Lung (tissue), 11 donors: ENCODE measurements at regions not wholly inside any gene's neighbourhood (a gene's known extent, or its start where the extent isn't known, plus 50 kb on each side); places are given as distances from the start of the nearest gene placed in this dataset.

Source experiments
- ATAC-seq: fragments of 200-7000 bp; cut with Tn5 transposase; one replicate; pipeline ENCODE4 v1.9.1; 2020; ENCODE audit warnings: moderate number of reproducible peaks; ENCODE audit not compliant: insufficient read depth, low FRiP score
- DNase-seq, 3 donors: peaks; one replicate each; pipeline ENCODE4 v3.0.0-alpha.2; 2013 to 2017
- H3K27ac ChIP-seq, 2 donors: one replicate each; pipeline ENCODE4 v1.5.1; 2013; ENCODE audit warnings: mild to moderate bottlenecking in 2 of 2, moderate library complexity in 2 of 2, control low read depth in 1 of 2, inconsistent platforms in 1 of 2, low read depth in 1 of 2, low read length in 1 of 2
- H3K27me3 ChIP-seq, 3 donors: one replicate each; pipeline ENCODE4 v1.5.1; 2013; ENCODE audit warnings: low read length in 2 of 3; ENCODE audit not compliant: control insufficient read depth in 3 of 3, insufficient read depth in 3 of 3
- H3K36me3 ChIP-seq, 4 donors: one replicate each; pipeline ENCODE4 v1.5.1; 2013; ENCODE audit warnings: low read length in 4 of 4, mild to moderate bottlenecking in 1 of 4, moderate library complexity in 1 of 4; ENCODE audit not compliant: control insufficient read depth in 4 of 4, insufficient read depth in 4 of 4
- H3K4me1 ChIP-seq, 5 donors: one replicate each; pipeline ENCODE4 v1.5.1; 2013; ENCODE audit warnings: low read length in 5 of 5, mild to moderate bottlenecking in 2 of 5, moderate library complexity in 1 of 5; ENCODE audit not compliant: control insufficient read depth in 5 of 5, insufficient read depth in 5 of 5
- H3K4me3 ChIP-seq: one replicate; pipeline ENCODE4 v1.5.1; 2013; ENCODE audit warnings: mild to moderate bottlenecking, control low read depth, moderate library complexity
- H3K9ac ChIP-seq, 2 donors: one replicate each; pipeline ENCODE4 v1.5.1; 2013; ENCODE audit warnings: low read length in 2 of 2, control low read depth in 1 of 2; ENCODE audit not compliant: insufficient read depth in 1 of 2
- H3K9me3 ChIP-seq, 4 donors: one replicate each; pipeline ENCODE4 v1.5.1; 2013; ENCODE audit warnings: low read length in 3 of 4, mild to moderate bottlenecking in 1 of 4, moderate library complexity in 1 of 4; ENCODE audit not compliant: control insufficient read depth in 4 of 4, insufficient read depth in 3 of 4
- WGBS, 2 donors: extraction: QIAGEN DNeasy Blood & Tissue Kit; methylation state at CpG; one replicate each; pipeline ENCODE4 v1.1.7; 2013; 5-methylcytosine and 5-hydroxymethylcytosine counted together
- TF ChIP-seq, protein P1 (sequence below): IDR thresholded peaks from 2 replicates; pipeline ENCODE4 v1.5.1; 2012; ENCODE audit warnings: mild to moderate bottlenecking; ENCODE audit errors: control extremely low read depth, extremely low read depth
- donor health status: control.
- donor health status: control.
- donor health status: Bipolar disorder and iron deficiency.
- donor health status: healthy.
- donor health status: DM: yes; HTN: yes; CAD: no.

DNA sequence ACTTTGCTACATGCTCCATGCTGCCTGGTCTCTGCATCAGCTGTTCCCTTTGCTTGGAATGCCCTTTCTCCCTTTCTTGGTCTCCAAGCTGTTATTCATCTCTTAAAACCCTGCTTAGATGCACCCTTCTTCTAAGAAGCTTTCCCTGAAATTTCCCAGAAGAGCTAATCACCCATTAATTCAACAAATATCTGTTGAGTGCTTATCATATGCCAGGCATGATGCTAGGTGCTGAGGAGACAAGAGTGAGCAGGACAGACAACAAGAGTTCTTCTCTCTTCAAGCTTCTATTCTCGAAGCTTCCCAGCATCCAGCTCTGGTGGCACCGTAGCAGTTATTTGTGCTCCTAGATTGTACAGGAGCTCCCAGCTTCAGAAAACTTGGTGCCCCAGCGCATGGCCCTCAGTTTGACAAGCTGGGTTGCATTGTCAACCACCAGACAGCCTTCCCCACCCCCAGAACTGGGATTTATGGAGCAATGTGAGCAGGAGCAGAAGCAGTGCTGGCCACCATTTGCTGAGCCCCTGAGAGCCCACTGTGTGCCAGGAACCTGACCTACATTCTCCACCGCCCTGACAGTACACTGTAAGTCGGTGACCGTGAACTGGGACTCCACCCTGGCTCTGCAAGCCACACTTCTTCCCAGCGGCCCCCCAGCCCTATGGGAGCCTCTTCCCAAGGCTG lies 68.0 kb upstream of the ACOT11 start:
- no peak overlapping the region for H3K4me3 ChIP-seq
- H3K4me1 ChIP-seq, result peaks cover 0 to 49% (median 18%) of the 10 kb centered on the region in 5 donors
- H3K9me3 ChIP-seq, result peaks cover 0 to 1% (median 0%) of the 10 kb centered on the region in 4 donors
- no peaks in the 10 kb centered on the region for H3K36me3 ChIP-seq
- H3K27ac ChIP-seq, result no peak overlapping the region
- H3K27me3 ChIP-seq, result no peaks in the 10 kb centered on the region
- H3K9ac ChIP-seq, result no peak overlapping the region
- DNase-seq (no peak), ATAC-seq (no peak)
- TF ChIP-seq, protein P1, sequence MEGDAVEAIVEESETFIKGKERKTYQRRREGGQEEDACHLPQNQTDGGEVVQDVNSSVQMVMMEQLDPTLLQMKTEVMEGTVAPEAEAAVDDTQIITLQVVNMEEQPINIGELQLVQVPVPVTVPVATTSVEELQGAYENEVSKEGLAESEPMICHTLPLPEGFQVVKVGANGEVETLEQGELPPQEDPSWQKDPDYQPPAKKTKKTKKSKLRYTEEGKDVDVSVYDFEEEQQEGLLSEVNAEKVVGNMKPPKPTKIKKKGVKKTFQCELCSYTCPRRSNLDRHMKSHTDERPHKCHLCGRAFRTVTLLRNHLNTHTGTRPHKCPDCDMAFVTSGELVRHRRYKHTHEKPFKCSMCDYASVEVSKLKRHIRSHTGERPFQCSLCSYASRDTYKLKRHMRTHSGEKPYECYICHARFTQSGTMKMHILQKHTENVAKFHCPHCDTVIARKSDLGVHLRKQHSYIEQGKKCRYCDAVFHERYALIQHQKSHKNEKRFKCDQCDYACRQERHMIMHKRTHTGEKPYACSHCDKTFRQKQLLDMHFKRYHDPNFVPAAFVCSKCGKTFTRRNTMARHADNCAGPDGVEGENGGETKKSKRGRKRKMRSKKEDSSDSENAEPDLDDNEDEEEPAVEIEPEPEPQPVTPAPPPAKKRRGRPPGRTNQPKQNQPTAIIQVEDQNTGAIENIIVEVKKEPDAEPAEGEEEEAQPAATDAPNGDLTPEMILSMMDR, result no peak
- 74 to 80% methylated on average over 7 of the region's 7 CpGs for WGBS, 2 donors

DNA sequence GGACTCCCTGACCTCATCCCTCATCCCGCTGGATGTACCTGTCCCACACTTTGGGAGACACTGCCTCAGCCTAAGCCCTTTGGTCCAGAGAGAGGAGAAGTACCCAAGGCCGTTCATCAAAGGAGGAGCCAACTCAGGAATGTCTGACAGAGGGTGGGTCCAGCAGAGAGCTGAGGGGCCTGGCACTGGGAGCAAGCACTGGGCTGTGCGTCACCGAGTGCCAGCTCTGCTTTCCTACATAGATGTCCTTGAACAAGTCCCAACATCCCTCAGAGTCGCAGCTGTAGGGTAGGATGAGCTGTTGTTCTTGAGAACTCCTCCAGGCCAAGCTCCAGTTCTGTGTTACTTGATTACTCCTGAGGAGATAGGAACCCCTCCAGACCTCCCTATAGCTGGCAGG lies 68.8 kb upstream of the ACOT11 start:
- Histone ChIP-seq H3K36me3 (no peaks in the 10 kb centered on the region), H3K27ac (no peak overlapping the region), H3K4me3 (no peak overlapping the region), H3K4me1 (peaks cover 0 to 56% (median 18%) of the 10 kb centered on the region in 5 donors), H3K9ac (no peak overlapping the region), H3K9me3 (peaks cover 0 to 1% (median 0%) of the 10 kb centered on the region in 4 donors), H3K27me3 (no peaks in the 10 kb centered on the region)
- ATAC-seq (no peak), DNase-seq (no peak)
- 88 to 91% methylated on average over 5 of the region's 5 CpGs for WGBS, 2 donors
- TF ChIP-seq, protein P1, result no peak

DNA sequence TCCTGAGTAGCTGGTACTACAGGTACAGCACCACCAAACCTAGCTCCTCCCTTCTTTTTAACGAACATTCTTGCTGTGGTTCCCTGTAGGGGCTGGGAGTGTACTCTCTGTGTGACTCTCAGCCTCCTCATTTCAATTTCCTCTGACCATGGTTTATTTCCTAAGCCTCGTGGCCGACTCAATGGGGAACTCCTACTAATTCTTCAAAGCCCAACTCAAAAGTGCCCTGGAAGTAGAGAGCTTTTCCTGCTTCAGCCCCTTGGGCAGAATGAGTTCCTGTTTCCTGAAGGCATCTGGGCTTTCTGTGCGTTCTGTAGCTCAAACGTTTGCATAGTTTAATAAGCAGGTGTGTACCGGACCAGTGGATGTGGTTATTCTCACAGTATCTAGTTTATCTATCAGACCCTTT lies 70.9 kb upstream of the ACOT11 start:
- Histone ChIP-seq H3K4me3 (no peak overlapping the region), H3K9me3 (peaks cover 0 to 1% (median 0%) of the 10 kb centered on the region in 4 donors), H3K27me3 (no peaks in the 10 kb centered on the region), H3K9ac (no peak overlapping the region), H3K27ac (no peak overlapping the region), H3K4me1 (peaks cover 0 to 56% (median 18%) of the 10 kb centered on the region in 5 donors), H3K36me3 (no peaks in the 10 kb centered on the region)
- ATAC-seq (no peak), DNase-seq (no peak)
- TF ChIP-seq, protein P1, result no peak
- 35 to 50% methylated on average over 6 of the region's 6 CpGs for WGBS, 2 donors
